ENCODE measurements at regions not wholly inside any gene's neighbourhood (a gene's known extent, or its start where the extent isn't known, plus 50 kb on each side); places are given as distances from the start of the nearest gene placed in this dataset.
"Not testable (repeated sequence)": the region's sequence is repeated elsewhere in the genome, so short reads cannot be mapped to it uniquely, and the experiment has no call there.

DNA sequence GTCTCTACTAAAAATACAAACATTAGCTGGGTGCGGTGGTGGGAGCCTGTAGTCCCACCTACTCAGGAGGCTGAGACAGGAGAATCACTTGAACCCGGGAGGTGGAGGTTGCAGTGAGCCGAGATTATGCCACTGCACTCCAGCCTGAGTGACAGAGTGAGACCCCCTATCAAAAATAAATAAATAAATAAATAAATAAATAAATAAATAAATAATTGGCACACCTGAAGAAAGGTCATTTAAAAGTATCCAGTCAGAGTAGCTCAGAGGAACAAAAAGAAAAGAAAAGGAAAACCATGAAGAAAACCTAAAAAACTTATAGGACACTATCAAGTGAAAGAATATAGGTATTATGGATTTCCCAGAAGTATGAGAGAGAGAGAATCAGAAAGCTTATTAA, 330.1 kb upstream of the AR start:
- H3K9me3 Mint-ChIP-seq; CTCF ChIA-PET; H3K27ac Mint-ChIP-seq; H3K36me3 Mint-ChIP-seq (ENCODE audit: low read depth); H3K27me3 Mint-ChIP-seq; DNase-seq; H3K4me3 Mint-ChIP-seq; H3K4me1 Mint-ChIP-seq; POLR2A ChIA-PET: not testable (repeated sequence)

DNA sequence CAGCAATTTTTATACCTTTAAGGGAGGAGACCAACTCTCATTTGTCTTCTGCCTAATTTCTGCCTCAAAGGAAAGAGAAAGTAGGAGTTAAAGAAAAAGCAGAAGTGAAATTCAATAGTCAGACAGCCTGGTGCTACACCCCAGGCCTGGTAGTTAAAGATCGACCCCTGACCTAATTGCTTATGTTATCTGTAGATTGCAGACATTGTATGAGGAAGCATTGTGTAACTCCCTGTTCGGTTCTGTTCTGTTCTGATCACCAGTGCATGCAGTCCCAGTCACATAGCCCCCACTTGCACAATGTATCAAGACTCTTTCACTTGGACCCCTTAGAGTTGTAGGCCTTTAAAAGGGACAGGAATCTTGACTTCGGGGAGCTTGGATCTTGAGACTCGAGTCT, 335.9 kb upstream of the AR start:
- Mint-ChIP-seq H3K36me3 (ENCODE audit: low read depth) (no peaks in the 10 kb centered on the region), H3K4me3 (no peak overlapping the region), H3K27me3 (no peaks in the 10 kb centered on the region), H3K27ac (no peak overlapping the region), H3K4me1 (no peaks in the 10 kb centered on the region), H3K9me3 (no peaks in the 10 kb centered on the region)
- no peak for DNase-seq
- POLR2A ChIA-PET = no interaction called here
- CTCF ChIA-PET = no interaction called here

DNA sequence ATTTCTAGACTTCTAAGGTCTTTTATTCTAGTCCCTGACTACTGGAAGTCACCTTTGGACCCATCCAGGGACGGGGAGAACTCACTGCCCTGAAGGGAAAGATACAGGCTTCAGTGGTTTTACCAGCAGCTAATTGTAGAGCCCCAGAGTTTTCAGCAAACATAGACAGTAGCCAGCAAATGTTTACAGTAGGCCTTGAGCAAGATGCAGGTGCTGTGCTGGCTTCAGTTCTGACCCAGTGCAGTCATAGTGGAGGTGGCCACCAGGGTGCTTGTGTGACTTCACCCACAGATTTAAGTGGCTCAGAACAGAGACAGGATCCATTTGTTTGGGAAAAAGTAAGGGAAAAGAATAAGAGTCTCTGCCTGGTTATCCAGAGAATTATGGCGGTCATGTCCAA, 384.4 kb upstream of the AR start:
- Mint-ChIP-seq H3K27me3 (no peaks in the 10 kb centered on the region), H3K27ac (no peak overlapping the region), H3K36me3 (ENCODE audit: low read depth) (no peaks in the 10 kb centered on the region), H3K4me1 (no peaks in the 10 kb centered on the region), H3K9me3 (no peaks in the 10 kb centered on the region), H3K4me3 (no peak overlapping the region)
- POLR2A ChIA-PET = no interaction called here
- no peak for DNase-seq
- CTCF ChIA-PET = no interaction called here

DNA sequence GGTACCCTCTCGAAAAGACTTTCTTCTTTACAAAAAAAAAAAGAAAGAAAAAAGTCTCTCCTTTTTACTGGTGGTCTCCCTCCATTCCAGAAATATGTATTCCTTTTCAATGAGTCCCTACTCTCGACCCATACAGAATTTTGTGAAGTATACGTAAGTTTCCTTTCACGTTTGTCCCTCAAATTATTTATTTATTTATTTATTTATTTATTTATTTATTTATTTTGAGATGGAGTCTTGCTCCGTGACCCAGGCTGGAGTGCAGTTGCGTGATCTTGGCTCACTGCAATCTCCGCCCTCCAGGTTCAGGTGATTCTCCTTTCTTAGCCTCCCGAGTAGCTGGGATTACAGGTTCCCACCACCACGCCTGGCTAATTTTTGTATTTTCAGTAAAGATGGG, 429.2 kb upstream of the AR start:
- no peak overlapping the region for H3K4me3 Mint-ChIP-seq
- no peaks in the 10 kb centered on the region for H3K27me3 Mint-ChIP-seq
- ChIA-PET CTCF (no interaction called here), POLR2A (no interaction called here)
- no peak for DNase-seq
- no peaks in the 10 kb centered on the region for H3K9me3 Mint-ChIP-seq
- H3K27ac Mint-ChIP-seq = no peak overlapping the region
- H3K4me1 Mint-ChIP-seq = no peaks in the 10 kb centered on the region
- H3K36me3 Mint-ChIP-seq (ENCODE audit: low read depth) = no peaks in the 10 kb centered on the region

- Mint-ChIP-seq H3K27ac (no peak overlapping the region), H3K9me3 (no peaks in the 10 kb centered on the region), H3K4me1 (no peaks in the 10 kb centered on the region), H3K27me3 (no peaks in the 10 kb centered on the region), H3K4me3 (no peak overlapping the region), H3K36me3 (ENCODE audit: low read depth) (no peaks in the 10 kb centered on the region)
- POLR2A ChIA-PET = no interaction called here
- DNase-seq = no peak
- CTCF ChIA-PET = no interaction called here
Observed at GRCh38 chrX:67105758-67106116, 438.1 kb upstream of the AR start.

- Mint-ChIP-seq H3K27me3 (no peaks in the 10 kb centered on the region), H3K4me1 (no peaks in the 10 kb centered on the region), H3K4me3 (no peak overlapping the region), H3K27ac (no peak overlapping the region), H3K9me3 (no peaks in the 10 kb centered on the region), H3K36me3 (ENCODE audit: low read depth) (no peaks in the 10 kb centered on the region)
- no peak for DNase-seq
- CTCF ChIA-PET = no interaction called here
- POLR2A ChIA-PET = no interaction called here
Observed at GRCh38 chrX:67104982-67105757, 438.7 kb upstream of the AR start.

GRCh38 chrX:67100031-67100884, 443.6 kb upstream of the AR start:
- POLR2A ChIA-PET = no interaction called here
- Mint-ChIP-seq H3K36me3 (ENCODE audit: low read depth) (no peaks in the 10 kb centered on the region), H3K9me3 (no peaks in the 10 kb centered on the region), H3K4me3 (no peak overlapping the region), H3K4me1 (no peaks in the 10 kb centered on the region), H3K27me3 (no peaks in the 10 kb centered on the region), H3K27ac (no peak overlapping the region)
- CTCF ChIA-PET = no interaction called here
- no peak for DNase-seq

- no peak overlapping the region for H3K4me3 Mint-ChIP-seq
- H3K4me1 Mint-ChIP-seq = no peaks in the 10 kb centered on the region
- no peak overlapping the region for H3K27ac Mint-ChIP-seq
- no peaks in the 10 kb centered on the region for H3K36me3 Mint-ChIP-seq (ENCODE audit: low read depth)
- ChIA-PET CTCF (no interaction called here), POLR2A (no interaction called here)
- DNase-seq = no peak
- H3K27me3 Mint-ChIP-seq = no peaks in the 10 kb centered on the region
- no peaks in the 10 kb centered on the region for H3K9me3 Mint-ChIP-seq
Observed at GRCh38 chrX:67094061-67094460, 449.8 kb upstream of the AR start.

- ChIA-PET CTCF (no interaction called here), POLR2A (no interaction called here)
- Mint-ChIP-seq H3K4me3 (no peak overlapping the region), H3K9me3 (no peaks in the 10 kb centered on the region), H3K27me3 (no peaks in the 10 kb centered on the region), H3K36me3 (ENCODE audit: low read depth) (no peaks in the 10 kb centered on the region), H3K4me1 (no peaks in the 10 kb centered on the region), H3K27ac (no peak overlapping the region)
- DNase-seq = no peak
Observed at GRCh38 chrX:67050760-67051159, 411.9 kb upstream of the EDA2R start.

GRCh38 chrX:67044866-67045265, 406.0 kb upstream of the EDA2R start:
- DNase-seq = no peak
- Mint-ChIP-seq H3K36me3 (ENCODE audit: low read depth) (no peaks in the 10 kb centered on the region), H3K4me3 (no peak overlapping the region), H3K27me3 (no peaks in the 10 kb centered on the region), H3K27ac (no peak overlapping the region), H3K9me3 (no peaks in the 10 kb centered on the region), H3K4me1 (no peaks in the 10 kb centered on the region)
- ChIA-PET POLR2A (no interaction called here), CTCF (no interaction called here)

GRCh38 chrX:67044029-67044653, 405.3 kb upstream of the EDA2R start:
- no peaks in the 10 kb centered on the region for H3K4me1 Mint-ChIP-seq
- ChIA-PET POLR2A (no interaction called here), CTCF (no interaction called here)
- no peak for DNase-seq
- H3K9me3 Mint-ChIP-seq = no peaks in the 10 kb centered on the region
- no peaks in the 10 kb centered on the region for H3K27me3 Mint-ChIP-seq
- no peak overlapping the region for H3K27ac Mint-ChIP-seq
- H3K4me3 Mint-ChIP-seq = no peak overlapping the region
- no peaks in the 10 kb centered on the region for H3K36me3 Mint-ChIP-seq (ENCODE audit: low read depth)

DNA sequence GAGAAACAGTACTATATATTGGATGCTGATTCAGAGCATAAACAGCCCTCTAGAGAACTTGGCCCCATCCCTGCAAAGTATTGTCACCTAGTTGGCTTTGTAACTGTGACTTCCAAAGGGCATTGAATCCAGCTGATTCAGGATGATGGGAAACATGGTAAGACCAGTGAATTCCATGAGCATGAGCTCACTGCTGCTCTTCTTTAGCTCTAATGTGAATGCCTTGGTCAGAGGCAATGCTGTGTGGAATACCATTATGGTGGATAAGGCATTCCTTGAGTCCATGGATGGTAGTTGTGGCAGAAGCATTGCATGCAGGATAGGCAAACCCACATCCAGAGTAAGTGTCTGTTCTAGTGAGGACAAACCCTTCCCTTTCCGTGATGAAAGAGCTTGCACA, 365.6 kb upstream of the EDA2R start:
- CTCF ChIA-PET = no interaction called here
- Mint-ChIP-seq H3K27ac (no peak overlapping the region), H3K9me3 (no peaks in the 10 kb centered on the region), H3K27me3 (no peaks in the 10 kb centered on the region), H3K4me1 (no peaks in the 10 kb centered on the region), H3K4me3 (no peak overlapping the region), H3K36me3 (ENCODE audit: low read depth) (no peaks in the 10 kb centered on the region)
- DNase-seq = no peak
- POLR2A ChIA-PET = no interaction called here

GRCh38 chrX:66994729-66995128, 355.9 kb upstream of the EDA2R start:
- H3K27ac Mint-ChIP-seq = no peak overlapping the region
- no peaks in the 10 kb centered on the region for H3K27me3 Mint-ChIP-seq
- ChIA-PET CTCF (interaction anchor here (0.9 kb wide), 1 partner anchor 15 kb away, joined by 3 read pairs; no protein-coding TSS in a partner anchor), POLR2A (no interaction called here)
- H3K4me3 Mint-ChIP-seq = no peak overlapping the region
- no peaks in the 10 kb centered on the region for H3K4me1 Mint-ChIP-seq
- DNase-seq = no peak
- no peaks in the 10 kb centered on the region for H3K9me3 Mint-ChIP-seq
- H3K36me3 Mint-ChIP-seq (ENCODE audit: low read depth) = no peaks in the 10 kb centered on the region

DNA sequence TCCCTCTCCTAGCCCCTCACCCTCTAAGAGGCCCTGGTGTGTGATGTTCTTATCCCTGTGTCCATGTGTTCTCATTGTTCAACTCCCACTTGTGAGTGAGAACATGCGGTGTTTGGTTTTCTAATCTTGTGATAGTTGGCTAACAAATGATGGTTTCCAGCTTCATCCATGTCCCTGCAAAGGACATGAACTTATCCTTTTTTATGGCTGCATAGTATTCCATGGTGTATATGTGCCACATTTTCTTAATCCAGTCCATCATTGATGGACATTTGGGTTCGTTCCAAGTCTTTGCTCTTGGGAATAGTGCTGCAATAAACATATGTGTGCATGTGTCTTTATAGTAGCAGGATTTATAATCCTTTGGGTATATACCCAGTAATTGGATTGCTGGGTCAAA, 353.2 kb upstream of the EDA2R start:
- H3K9me3 Mint-ChIP-seq; H3K4me1 Mint-ChIP-seq; CTCF ChIA-PET; H3K4me3 Mint-ChIP-seq; DNase-seq; H3K27ac Mint-ChIP-seq; H3K36me3 Mint-ChIP-seq (ENCODE audit: low read depth); H3K27me3 Mint-ChIP-seq; POLR2A ChIA-PET: not testable (repeated sequence)

All from activated CD4-positive, alpha-beta T cell treated with anti-CD3 and anti-CD28 coated beads, Interleukin-2, amount 10 ng/mL, durations not matched to agents 7 days and 5 days (primary cell).